Stomach smooth muscle (tissue), 2 donors: ENCODE measurements at regions not wholly inside any gene's neighbourhood (a gene's known extent, or its start where the extent isn't known, plus 50 kb on each side); places are given as distances from the start of the nearest gene placed in this dataset.
"Not testable (repeated sequence)": the region's sequence is repeated elsewhere in the genome, so short reads cannot be mapped to it uniquely, and the experiment has no call there.

Experiments
- H3K27ac ChIP-seq: one replicate; pipeline ENCODE4 v1.7.0; 2013; ENCODE audit warnings: mild to moderate bottlenecking, low read length, inconsistent platforms
- H3K27me3 ChIP-seq, 2 donors: one replicate each; pipeline ENCODE4 v1.7.0; 2013; ENCODE audit warnings: low read length in 2 of 2; ENCODE audit not compliant: insufficient read depth in 2 of 2, control insufficient read depth in 1 of 2
- H3K36me3 ChIP-seq, 2 donors: one replicate each; pipeline ENCODE4 v1.7.0; 2013; ENCODE audit warnings: low read length in 2 of 2; ENCODE audit not compliant: control insufficient read depth in 2 of 2, insufficient read depth in 2 of 2
- H3K4me1 ChIP-seq: one replicate; pipeline ENCODE4 v1.7.0; 2013; ENCODE audit warnings: low read length; ENCODE audit not compliant: control insufficient read depth, insufficient read depth
- H3K4me3 ChIP-seq, 2 donors: one replicate each; pipeline ENCODE4 v1.7.0; 2013; ENCODE audit warnings: low read length in 2 of 2
- H3K9ac ChIP-seq, 2 donors: one replicate each; pipeline ENCODE4 v1.7.0; 2013; ENCODE audit warnings: low read length in 2 of 2, mild to moderate bottlenecking in 1 of 2
- H3K9me3 ChIP-seq, 2 donors: one replicate each; pipeline ENCODE4 v1.7.0; 2013; ENCODE audit warnings: low read length in 2 of 2; ENCODE audit not compliant: control insufficient read depth in 2 of 2
- donor health status: healthy.
- donor health status: Pancreatic carcinoma.

- H3K9ac ChIP-seq, result no peak overlapping the region
- H3K4me3 ChIP-seq, result no peak overlapping the region
- H3K27ac ChIP-seq, result no peak overlapping the region
- H3K36me3 ChIP-seq, result no peaks in the 10 kb centered on the region
- peaks cover 0 to 6% of the 10 kb centered on the region in 2 donors for H3K27me3 ChIP-seq
- no peaks in the 10 kb centered on the region for H3K9me3 ChIP-seq
- no peaks in the 10 kb centered on the region for H3K4me1 ChIP-seq
Measured at GRCh38 chr16:87200637-87201036, 116.6 kb downstream of the C16orf95 start.

GRCh38 chr16:87201052-87201451 lies 116.1 kb downstream of the C16orf95 start:
- no peaks in the 10 kb centered on the region for H3K9me3 ChIP-seq
- H3K36me3 ChIP-seq, result no peaks in the 10 kb centered on the region
- H3K27me3 ChIP-seq, result peaks cover 0 to 6% of the 10 kb centered on the region in 2 donors
- H3K4me1 ChIP-seq, result no peaks in the 10 kb centered on the region
- no peak overlapping the region for H3K9ac ChIP-seq
- H3K27ac ChIP-seq, result no peak overlapping the region
- H3K4me3 ChIP-seq, result no peak overlapping the region

GRCh38 chr16:87201790-87202189 lies 115.4 kb downstream of the C16orf95 start:
- Histone ChIP-seq H3K27me3 (peaks cover 0 to 6% of the 10 kb centered on the region in 2 donors), H3K27ac (no peak overlapping the region), H3K9ac (no peak overlapping the region), H3K9me3 (no peaks in the 10 kb centered on the region), H3K36me3 (no peaks in the 10 kb centered on the region), H3K4me3 (no peak overlapping the region), H3K4me1 (no peaks in the 10 kb centered on the region)

GRCh38 chr16:87202346-87202745 lies 114.8 kb downstream of the C16orf95 start:
- H3K36me3 ChIP-seq, result no peaks in the 10 kb centered on the region
- H3K9ac ChIP-seq, result no peak overlapping the region
- H3K9me3 ChIP-seq, result no peaks in the 10 kb centered on the region
- H3K27me3 ChIP-seq, result peaks cover 0 to 5% of the 10 kb centered on the region in 2 donors
- H3K4me1 ChIP-seq, result no peaks in the 10 kb centered on the region
- no peak overlapping the region for H3K27ac ChIP-seq
- no peak overlapping the region for H3K4me3 ChIP-seq

- no peaks in the 10 kb centered on the region for H3K36me3 ChIP-seq
- H3K9ac ChIP-seq, result no peak overlapping the region
- H3K9me3 ChIP-seq, result no peaks in the 10 kb centered on the region
- H3K4me3 ChIP-seq, result no peak overlapping the region
- H3K27ac ChIP-seq, result no peak overlapping the region
- H3K4me1 ChIP-seq, result no peaks in the 10 kb centered on the region
- H3K27me3 ChIP-seq, result peaks cover 0 to 4% of the 10 kb centered on the region in 2 donors
Measured at GRCh38 chr16:87203060-87203656, 114.0 kb downstream of the C16orf95 start.

- no peaks in the 10 kb centered on the region for H3K9me3 ChIP-seq
- H3K27me3 ChIP-seq, result no peaks in the 10 kb centered on the region
- H3K4me1 ChIP-seq, result no peaks in the 10 kb centered on the region
- H3K9ac ChIP-seq, result no peak overlapping the region
- H3K36me3 ChIP-seq, result no peaks in the 10 kb centered on the region
- no peak overlapping the region for H3K27ac ChIP-seq
- no peak overlapping the region for H3K4me3 ChIP-seq
Measured at GRCh38 chr16:87206646-87207451, 110.3 kb downstream of the C16orf95 start.

GRCh38 chr16:87207509-87207908 lies 109.7 kb downstream of the C16orf95 start:
- no peak overlapping the region for H3K4me3 ChIP-seq
- H3K9ac ChIP-seq, result no peak overlapping the region
- no peak overlapping the region for H3K27ac ChIP-seq

GRCh38 chr16:87207965-87208364 lies 109.2 kb downstream of the C16orf95 start:
- Histone ChIP-seq H3K9me3 (no peaks in the 10 kb centered on the region), H3K9ac (no peak overlapping the region), H3K4me3 (no peak overlapping the region), H3K4me1 (no peaks in the 10 kb centered on the region), H3K27ac (no peak overlapping the region), H3K27me3 (no peaks in the 10 kb centered on the region), H3K36me3 (no peaks in the 10 kb centered on the region)

More at GRCh38 chr16:87207509-87207908, 109.7 kb downstream of the C16orf95 start:
- Histone ChIP-seq H3K9me3 (no peaks in the 10 kb centered on the region), H3K27me3 (no peaks in the 10 kb centered on the region), H3K36me3 (no peaks in the 10 kb centered on the region), H3K4me1 (no peaks in the 10 kb centered on the region)

GRCh38 chr16:87208968-87209367 lies 108.2 kb downstream of the C16orf95 start:
- H3K27ac ChIP-seq, H3K9ac ChIP-seq, H3K9me3 ChIP-seq, H3K4me1 ChIP-seq, H3K4me3 ChIP-seq, H3K36me3 ChIP-seq, H3K27me3 ChIP-seq: not testable (repeated sequence)

GRCh38 chr16:87209808-87210512 lies 107.2 kb downstream of the C16orf95 start:
- no peak overlapping the region for H3K9ac ChIP-seq
- no peaks in the 10 kb centered on the region for H3K36me3 ChIP-seq
- no peaks in the 10 kb centered on the region for H3K9me3 ChIP-seq
- H3K27ac ChIP-seq, result no peak overlapping the region
- H3K4me3 ChIP-seq, result no peak overlapping the region
- H3K4me1 ChIP-seq, result no peaks in the 10 kb centered on the region
- no peaks in the 10 kb centered on the region for H3K27me3 ChIP-seq
